OCI-LY7 (cell line): ENCODE measurements at regions not wholly inside any gene's neighbourhood (a gene's known extent, or its start where the extent isn't known, plus 50 kb on each side); places are given as distances from the start of the nearest gene placed in this dataset.

Experiments used
- BruUV-seq: library from RNA; stranded (reverse); fragments of 400-500 nt; replicated peaks from 2 replicates; lab custom pipeline; 2021; lab: Mats Ljungman, UMichigan
- CTCF ChIA-PET: fragments of 300-600 bp; sonication (Branson Sonifier 250); formaldehyde crosslinking; loops from one replicate; lab custom pipeline; 2022; ENCODE audit warnings: antibody characterized with exemption; ENCODE audit not compliant: unreplicated experiment; lab: Charles Lee
- POLR2A ChIA-PET: fragments of 300-600 bp; sonication (Branson Sonifier 250); formaldehyde crosslinking; loops from one replicate; lab custom pipeline; 2022; ENCODE audit warnings: antibody characterized with exemption; lab: Charles Lee
- DNase-seq: peaks from one replicate; pipeline ENCODE4 v3.0.0-alpha.2; 2015; ENCODE audit warnings: low spot score
- H2AFZ ChIP-seq: fragments of 200-600 bp; sonication (generic), shearing (Covaris generic); 2 replicates; pipeline ENCODE4 v1.6.1; 2014; ENCODE audit warnings: mild to moderate bottlenecking, antibody characterized with exemption, low read length, moderate library complexity
- H3K27ac ChIP-seq: fragments of 200-600 bp; sonication (generic); 2 replicates; pipeline ENCODE4 v1.5.1; 2014; ENCODE audit warnings: mixed run types, low read depth, mild to moderate bottlenecking, moderate library complexity, low read length, inconsistent platforms; ENCODE audit not compliant: poor library complexity, severe bottlenecking
- H3K36me3 ChIP-seq: fragments of 200-600 bp; sonication (generic); 2 replicates; pipeline ENCODE4 v1.6.1; 2014; ENCODE audit warnings: mild to moderate bottlenecking, antibody characterized with exemption, low read length, moderate library complexity, mixed read lengths; ENCODE audit not compliant: insufficient read depth
- H3K4me1 ChIP-seq: fragments of 200-600 bp; sonication (generic); 2 replicates; pipeline ENCODE4 v1.5.1; 2014; ENCODE audit warnings: mild to moderate bottlenecking, low read length; ENCODE audit not compliant: insufficient read depth, poor library complexity, severe bottlenecking
- H3K4me2 ChIP-seq: fragments of 200-600 bp; sonication (generic); 2 replicates; pipeline ENCODE4 v1.6.1; 2014; ENCODE audit warnings: mild to moderate bottlenecking, low read length
- H3K4me3 ChIP-seq: fragments of 200-600 bp; sonication (generic); 2 replicates; pipeline ENCODE4 v1.5.1; 2014; ENCODE audit warnings: mild to moderate bottlenecking, low read depth, low read length; ENCODE audit not compliant: poor library complexity, severe bottlenecking
- H3K79me2 ChIP-seq: fragments of 200-600 bp; sonication (generic); 2 replicates; pipeline ENCODE4 v1.6.1; 2016; ENCODE audit warnings: low read depth, mild to moderate bottlenecking, low read length, moderate library complexity, mixed read lengths; ENCODE audit not compliant: insufficient read depth
- H3K9me2 ChIP-seq: fragments of 200-600 bp; sonication (generic); 2 replicates; pipeline ENCODE4 v1.6.1; 2016; ENCODE audit warnings: mild to moderate bottlenecking, low read length, mixed read lengths; ENCODE audit not compliant: insufficient read depth
- H3K9me3 ChIP-seq: fragments of 200-600 bp; sonication (generic); 2 replicates; pipeline ENCODE4 v1.6.1; 2014; ENCODE audit warnings: mild to moderate bottlenecking, mixed run types, low read length, mixed read lengths
- H4K20me1 ChIP-seq: fragments of 200-600 bp; sonication (generic); 2 replicates; pipeline ENCODE4 v1.6.1; 2014; ENCODE audit warnings: mild to moderate bottlenecking, antibody characterized with exemption, low read length, moderate library complexity, mixed read lengths; ENCODE audit not compliant: insufficient read depth
- EZH2phosphoT487 ChIP-seq: fragments of 200-600 bp; sonication (generic); IDR thresholded peaks from 2 replicates; pipeline ENCODE4 v1.6.1; 2018; ENCODE audit warnings: low read depth, borderline replicate concordance, mild to moderate bottlenecking, mixed run types, antibody characterized with exemption, low read length, moderate library complexity, mixed read lengths
- intact Hi-C: fragments of 100-400 bp; cut with micrococcal nuclease; formaldehyde crosslinking; loops from one replicate; pipeline ENCODE4 v1.10.0; 2022; ENCODE audit not compliant: unreplicated experiment
- TF ChIP-seq, protein P1 (sequence below): fragments of 200-600 bp; sonication (generic); conservative IDR thresholded peaks from 2 replicates; pipeline ENCODE4 v1.5.1; 2014; ENCODE audit warnings: mild to moderate bottlenecking, antibody characterized with exemption, low read length, moderate library complexity, mixed read lengths

DNA sequence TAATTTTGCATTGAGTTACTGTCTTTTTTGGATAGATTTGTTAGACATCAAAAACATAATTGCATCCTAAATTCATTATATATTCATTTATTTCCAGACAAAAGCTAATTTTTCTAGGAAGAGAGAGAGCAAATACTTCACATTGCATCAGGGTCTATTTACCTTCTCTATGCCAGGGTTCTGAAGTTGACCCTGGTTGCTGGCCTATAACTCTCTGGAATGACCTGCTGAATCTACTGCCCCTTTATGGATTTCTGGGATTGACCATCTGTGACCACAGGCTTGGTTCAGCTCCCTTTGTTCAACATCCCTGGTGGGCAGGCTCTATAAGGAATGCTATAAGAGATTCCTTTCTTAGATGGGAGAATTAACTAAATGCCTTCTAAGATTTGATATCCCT, 414.8 kb upstream of the STXBP6 start:
- H2AFZ ChIP-seq = no peak overlapping the region
- H3K36me3 ChIP-seq = no peaks in the 10 kb centered on the region
- H3K4me2 ChIP-seq = no peak overlapping the region
- H3K79me2 ChIP-seq = no peaks in the 10 kb centered on the region
- ChIA-PET CTCF (no interaction called here), POLR2A (no interaction called here)
- no peaks in the 10 kb centered on the region for H3K9me3 ChIP-seq
- no peak overlapping the region for H3K27ac ChIP-seq
- H3K4me1 ChIP-seq = no peaks in the 10 kb centered on the region
- H4K20me1 ChIP-seq = no peaks in the 10 kb centered on the region
- no TSS peak for BruUV-seq
- no peak for TF ChIP-seq EZH2phosphoT487
- TF ChIP-seq, protein P1, sequence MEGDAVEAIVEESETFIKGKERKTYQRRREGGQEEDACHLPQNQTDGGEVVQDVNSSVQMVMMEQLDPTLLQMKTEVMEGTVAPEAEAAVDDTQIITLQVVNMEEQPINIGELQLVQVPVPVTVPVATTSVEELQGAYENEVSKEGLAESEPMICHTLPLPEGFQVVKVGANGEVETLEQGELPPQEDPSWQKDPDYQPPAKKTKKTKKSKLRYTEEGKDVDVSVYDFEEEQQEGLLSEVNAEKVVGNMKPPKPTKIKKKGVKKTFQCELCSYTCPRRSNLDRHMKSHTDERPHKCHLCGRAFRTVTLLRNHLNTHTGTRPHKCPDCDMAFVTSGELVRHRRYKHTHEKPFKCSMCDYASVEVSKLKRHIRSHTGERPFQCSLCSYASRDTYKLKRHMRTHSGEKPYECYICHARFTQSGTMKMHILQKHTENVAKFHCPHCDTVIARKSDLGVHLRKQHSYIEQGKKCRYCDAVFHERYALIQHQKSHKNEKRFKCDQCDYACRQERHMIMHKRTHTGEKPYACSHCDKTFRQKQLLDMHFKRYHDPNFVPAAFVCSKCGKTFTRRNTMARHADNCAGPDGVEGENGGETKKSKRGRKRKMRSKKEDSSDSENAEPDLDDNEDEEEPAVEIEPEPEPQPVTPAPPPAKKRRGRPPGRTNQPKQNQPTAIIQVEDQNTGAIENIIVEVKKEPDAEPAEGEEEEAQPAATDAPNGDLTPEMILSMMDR = no peak
- no peaks in the 10 kb centered on the region for H3K9me2 ChIP-seq
- no peak overlapping the region for H3K4me3 ChIP-seq
- intact Hi-C loops = no loop called here
- DNase-seq = no peak

DNA sequence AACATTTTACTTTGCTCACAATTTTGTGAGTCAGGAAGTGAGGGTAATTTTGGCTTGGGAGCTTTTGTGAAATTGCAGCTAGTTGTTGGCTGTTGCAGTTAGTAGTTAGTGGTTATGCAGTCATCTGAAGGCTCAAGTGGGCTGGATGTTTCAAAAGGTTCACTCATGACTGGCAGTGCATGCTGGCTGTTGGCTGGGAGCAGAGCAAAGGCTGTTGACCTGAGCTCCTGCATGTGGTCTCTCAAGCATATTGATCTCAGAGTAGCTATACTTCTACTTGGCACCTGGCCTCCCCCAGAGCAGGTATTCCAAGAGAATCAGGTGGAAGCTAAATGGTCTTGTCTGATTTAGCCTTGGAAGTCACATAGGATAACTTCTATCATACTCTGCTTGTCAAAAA, 414.1 kb upstream of the STXBP6 start:
- H3K36me3 ChIP-seq = no peaks in the 10 kb centered on the region
- no peak overlapping the region for H3K4me3 ChIP-seq
- no peak overlapping the region for H2AFZ ChIP-seq
- H3K9me3 ChIP-seq = no peaks in the 10 kb centered on the region
- no peak overlapping the region for H3K27ac ChIP-seq
- no TSS peak for BruUV-seq
- H4K20me1 ChIP-seq = no peaks in the 10 kb centered on the region
- H3K9me2 ChIP-seq = no peaks in the 10 kb centered on the region
- no peaks in the 10 kb centered on the region for H3K79me2 ChIP-seq
- intact Hi-C loops = no loop called here
- CTCF ChIA-PET = no interaction called here
- no peak overlapping the region for H3K4me2 ChIP-seq
- H3K4me1 ChIP-seq = no peaks in the 10 kb centered on the region
- no peak for DNase-seq
- POLR2A ChIA-PET = interaction anchor here (0.8 kb wide), 1 partner anchor 22 kb away, joined by 7 read pairs; no protein-coding TSS in a partner anchor
- TF ChIP-seq EZH2phosphoT487 = no peak
- TF ChIP-seq, protein P1 = no peak

- Histone ChIP-seq H3K4me2 (no peak overlapping the region), H3K27ac (no peak overlapping the region), H3K9me2 (no peaks in the 10 kb centered on the region), H3K9me3 (no peaks in the 10 kb centered on the region), H3K4me3 (no peak overlapping the region), H3K79me2 (no peaks in the 10 kb centered on the region), H4K20me1 (no peaks in the 10 kb centered on the region), H3K36me3 (no peaks in the 10 kb centered on the region), H3K4me1 (no peaks in the 10 kb centered on the region), H2AFZ (no peak overlapping the region)
- BruUV-seq = no TSS peak
- ChIA-PET POLR2A (no interaction called here), CTCF (no interaction called here)
- intact Hi-C loops = no loop called here
- TF ChIP-seq, protein P1 = no peak
- TF ChIP-seq EZH2phosphoT487 = no peak
- no peak for DNase-seq
These were observed 413.5 kb upstream of the STXBP6 start for GRCh38 chr14:25463480-25463879.
